ENCODE measurements at regions not wholly inside any gene's neighbourhood (a gene's known extent, or its start where the extent isn't known, plus 50 kb on each side); places are given as distances from the start of the nearest gene placed in this dataset.

GRCh38 chr7:81516898-81517297, 252.9 kb downstream of the HGF start:
- CTCF ChIA-PET, result interaction anchor here (2.3 kb wide), 1 partner anchor 16 kb away, joined by 12 read pairs; no protein-coding TSS in a partner anchor
- POLR2A ChIA-PET, result no interaction called here
- no peak for TF ChIP-seq CTCF (IDR thresholded peaks at IDR 0.05; ENCODE audit: insufficient read depth, low read length, missing control alignments)

DNA sequence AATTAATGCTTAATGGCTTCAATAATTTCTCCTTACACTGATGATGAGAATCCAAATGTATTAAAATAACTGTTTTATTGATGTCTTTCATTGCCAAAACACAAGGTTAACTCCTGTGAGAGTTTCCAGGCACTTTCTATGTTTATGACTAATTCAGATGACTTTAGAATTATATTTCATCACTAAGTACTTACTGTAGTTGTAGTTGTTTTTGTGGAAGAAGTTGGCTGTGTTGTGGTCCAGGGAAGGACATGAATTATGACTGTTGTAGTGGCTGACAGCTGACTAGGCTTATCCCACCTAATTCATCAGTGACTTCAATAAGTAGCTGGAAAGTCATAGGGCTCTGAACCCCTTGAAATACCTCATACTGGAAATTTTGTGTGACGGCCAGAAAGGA, 254.8 kb downstream of the HGF start:
- H3K4me3 ChIP-seq (ENCODE audit: low read depth, low read length), result no peak overlapping the region
- CTCF ChIA-PET, result no interaction called here
- POLR2A ChIA-PET, result no interaction called here
- no peak for DNase-seq (ENCODE audit: low read depth, low spot score)
- TF ChIP-seq CTCF (IDR thresholded peaks at IDR 0.05; ENCODE audit: insufficient read depth, low read length, missing control alignments), result no peak

More at GRCh38 chr7:81516898-81517297, 252.9 kb downstream of the HGF start:
- DNase-seq (ENCODE audit: low read depth, low spot score), result no peak
- no peak overlapping the region for H3K4me3 ChIP-seq (ENCODE audit: low read depth, low read length)

DNA sequence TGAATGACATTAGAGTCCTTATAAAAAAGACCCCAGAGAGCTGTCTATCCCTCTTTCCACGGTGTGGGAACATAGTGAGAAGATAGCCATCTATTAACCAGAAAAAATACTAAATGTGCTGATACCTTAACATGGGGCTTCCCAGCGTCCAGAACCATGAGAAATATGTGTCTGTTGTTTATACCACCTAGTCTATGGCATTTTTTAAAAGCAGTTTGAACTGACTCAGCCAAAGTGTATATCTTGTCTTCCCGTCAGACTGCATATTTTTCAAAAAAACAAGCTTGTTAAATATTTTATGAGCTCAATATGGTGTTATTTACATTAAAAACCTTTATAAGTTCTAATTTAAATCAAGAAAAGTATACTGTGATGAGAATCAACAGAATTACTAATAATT, 255.3 kb downstream of the HGF start:
- no peak overlapping the region for H3K4me3 ChIP-seq (ENCODE audit: low read depth, low read length)
- no peak for DNase-seq (ENCODE audit: low read depth, low spot score)
- ChIA-PET POLR2A (no interaction called here), CTCF (no interaction called here)
- TF ChIP-seq CTCF (IDR thresholded peaks at IDR 0.05; ENCODE audit: insufficient read depth, low read length, missing control alignments), result no peak

DNA sequence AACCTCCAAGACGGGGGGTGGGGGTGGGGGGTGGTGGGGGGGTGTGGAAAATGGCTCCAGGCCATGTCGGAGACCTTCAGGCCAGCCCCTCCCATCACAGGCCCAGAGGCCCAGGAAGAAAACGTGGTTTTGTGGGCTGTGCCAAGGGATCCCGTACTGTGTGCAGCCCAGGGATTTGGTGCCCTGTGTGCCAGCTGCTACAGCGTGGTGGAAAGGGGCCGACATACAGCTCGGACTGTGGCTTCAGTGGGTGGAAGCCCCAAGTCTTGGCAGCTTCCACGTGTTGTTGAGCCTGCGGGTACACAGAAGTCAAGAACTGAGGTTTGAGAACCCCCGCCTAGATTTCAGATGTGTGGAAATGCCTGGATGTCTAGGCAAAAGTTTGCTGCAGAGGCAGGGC, 259.7 kb downstream of the HGF start:
- H3K4me3 ChIP-seq (ENCODE audit: low read depth, low read length), result no peak overlapping the region
- DNase-seq (ENCODE audit: low read depth, low spot score), result no peak
- CTCF ChIA-PET, result interaction anchor here (1.2 kb wide), 1 partner anchor 8 kb away, joined by 3 read pairs; no protein-coding TSS in a partner anchor
- POLR2A ChIA-PET, result no interaction called here
- no peak for TF ChIP-seq CTCF (IDR thresholded peaks at IDR 0.05; ENCODE audit: insufficient read depth, low read length, missing control alignments)

GRCh38 chr7:81507221-81507620, 262.6 kb downstream of the HGF start:
- CTCF ChIA-PET, result interaction anchor here (1.1 to 1.5 kb wide), 3 partner anchors 209 to 511 kb away, joined by 3 to 4 read pairs (median 4); no protein-coding TSS in a partner anchor
- no peak for TF ChIP-seq CTCF (IDR thresholded peaks at IDR 0.05; ENCODE audit: insufficient read depth, low read length, missing control alignments)
- H3K4me3 ChIP-seq (ENCODE audit: low read depth, low read length), result no peak overlapping the region
- DNase-seq (ENCODE audit: low read depth, low spot score), result no peak
- POLR2A ChIA-PET, result no interaction called here

- ChIA-PET CTCF (interaction anchor here (1.1 to 1.5 kb wide), 3 partner anchors 210 to 511 kb away, joined by 3 to 4 read pairs (median 4); no protein-coding TSS in a partner anchor), POLR2A (no interaction called here)
- DNase-seq (ENCODE audit: low read depth, low spot score), result no peak
- TF ChIP-seq CTCF (IDR thresholded peaks at IDR 0.05; ENCODE audit: insufficient read depth, low read length, missing control alignments), result no peak
- H3K4me3 ChIP-seq (ENCODE audit: low read depth, low read length), result no peak overlapping the region
Observed at GRCh38 chr7:81506609-81507008, 263.2 kb downstream of the HGF start.

All from AG04449 (cell line).